ENCODE measurements at regions not wholly inside any gene's neighbourhood (a gene's known extent, or its start where the extent isn't known, plus 50 kb on each side); places are given as distances from the start of the nearest gene placed in this dataset.

GRCh38 chr7:16271990-16272665 is 149.2 kb downstream of the CRPPA start:
- no peak overlapping the region for H4K5ac ChIP-seq (ENCODE audit: low read depth, low read length)
- no peak overlapping the region for H3K4ac ChIP-seq (ENCODE audit: low read depth, low read length)
- no peak overlapping the region for H4K8ac ChIP-seq (ENCODE audit: low read depth in 2 of 2, low read length in 2 of 2)
- no peaks in the 10 kb centered on the region for H3K9me3 ChIP-seq (ENCODE audit: control insufficient read depth, insufficient read depth, low read length)
- no peak overlapping the region for H2AK9ac ChIP-seq (replicated peaks; ENCODE audit: low read depth, low read length, poor library complexity)
- no peak overlapping the region for H2BK5ac ChIP-seq (ENCODE audit: low read depth, low read length, poor library complexity, severe bottlenecking)
- no TSS peak for BruUV-seq (replicated peaks)
- H3K4me2 ChIP-seq (ENCODE audit: low read depth, low read length) = no peak overlapping the region
- intact Hi-C loops (cut with micrococcal nuclease) (no loop called here), dilution Hi-C loops (cut with HindIII; ENCODE audit: low sequenced_read_pairs, unreplicated experiment) (no loop called here), in situ Hi-C loops (cut with MboI; ENCODE audit: low sequenced_read_pairs) (no loop called here)
- H4K20me1 ChIP-seq (ENCODE audit: insufficient read depth, low read length) = no peaks in the 10 kb centered on the region
- no peak overlapping the region for H3K9ac ChIP-seq (ENCODE audit: low read depth, low read length)
- H3K18ac ChIP-seq (ENCODE audit: low read depth, low read length) = no peak overlapping the region
- 0 out of 2 replicates have a peak, but pooled peaks cover 2% of the 10 kb centered on the region for H3K9me1 ChIP-seq (ENCODE audit: insufficient read depth, low read length)
- ATAC-seq (ENCODE audit: low read depth) = no peak
- CTCF ChIA-PET = no interaction called here
- no peak overlapping the region for H3K56ac ChIP-seq (ENCODE audit: extremely low read depth, insufficient read depth, low read length)
- no peak overlapping the region for H3K23ac ChIP-seq (ENCODE audit: low read depth, low read length)
- no peak overlapping the region for H3K27ac ChIP-seq (ENCODE audit: insufficient read depth, low read length)
- H3K36me3 ChIP-seq (ENCODE audit: control insufficient read depth, insufficient read depth, low read length) = no peaks in the 10 kb centered on the region
- H3K4me1 ChIP-seq (ENCODE audit: control insufficient read depth, insufficient read depth, low read length) = no peaks in the 10 kb centered on the region
- H2BK15ac ChIP-seq (ENCODE audit: low read depth, low read length) = no peak overlapping the region
- H2AK5ac ChIP-seq (ENCODE audit: low read depth, low read length) = no peak overlapping the region
- no peaks in the 10 kb centered on the region for H3K27me3 ChIP-seq (ENCODE audit: control insufficient read depth, insufficient read depth, low read length)
- H4K91ac ChIP-seq (ENCODE audit: insufficient read depth, low read depth, low read length) = no peak overlapping the region
- H2BK120ac ChIP-seq (ENCODE audit: low read depth, low read length) = no peak overlapping the region
- no peak overlapping the region for H2AFZ ChIP-seq (replicated peaks; ENCODE audit: low read length, poor library complexity)
- H3K79me1 ChIP-seq (ENCODE audit: low read depth in 1 of 2, low read length in 2 of 2) = no peaks in the 10 kb centered on the region
- no peak overlapping the region for H3K4me3 ChIP-seq (ENCODE audit: insufficient read depth, low read depth, low read length)
- no CpG with 5 or more reads among the region's 2 CpGs for WGBS, 2 experiments (ENCODE audit: extremely low coverage in 2 of 2, insufficient read length in 1 of 2)
- TF ChIP-seq MAZ (IDR thresholded peaks at IDR 0.05; ENCODE audit: borderline replicate concordance, low read depth, low read length) (no peak), NFE2L2 (IDR thresholded peaks at IDR 0.05; ENCODE audit: low read depth, low read length) (no peak), SMC3 (IDR thresholded peaks at IDR 0.05; ENCODE audit: low read depth, low read length) (no peak), FOS (IDR thresholded peaks at IDR 0.05; ENCODE audit: low read depth, low read length) (no peak), ELK1 (IDR thresholded peaks at IDR 0.05; ENCODE audit: borderline replicate concordance, low read depth, low read length) (no peak), CEBPB (IDR thresholded peaks at IDR 0.05; ENCODE audit: low read depth, low read length) (no peak), POLR2A (IDR thresholded peaks at IDR 0.05; ENCODE audit: low read depth, low read length) (no peak), USF2 (IDR thresholded peaks at IDR 0.05; ENCODE audit: low read depth, low read length) (no peak), RAD21 (IDR thresholded peaks at IDR 0.05; ENCODE audit: low read length) (no peak), BHLHE40 (IDR thresholded peaks at IDR 0.05; ENCODE audit: low read depth, low read length) (no peak), RFX5 (IDR thresholded peaks at IDR 0.05; ENCODE audit: low read depth, low read length) (no peak), MAFK (IDR thresholded peaks at IDR 0.05; ENCODE audit: low read depth, low read length) (no peak), CTCF (conservative IDR thresholded peaks at IDR 0.05; ENCODE audit: low read depth, low read length) (no peak), MXI1 (IDR thresholded peaks at IDR 0.05; ENCODE audit: borderline replicate concordance, low read depth, low read length) (no peak), RCOR1 (IDR thresholded peaks at IDR 0.05; ENCODE audit: insufficient replicate concordance, low read length) (no peak)
- no peak overlapping the region for H3K14ac ChIP-seq (replicated peaks; ENCODE audit: low read depth, low read length)
- H2BK20ac ChIP-seq (ENCODE audit: low read depth, low read length) = no peak overlapping the region
- DNase-seq = peak; percentile 8
- POLR2A ChIA-PET (ENCODE audit: unreplicated experiment) = no interaction called here
